ENCODE measurements at regions not wholly inside any gene's neighbourhood (a gene's known extent, or its start where the extent isn't known, plus 50 kb on each side); places are given as distances from the start of the nearest gene placed in this dataset.
A peak's percentile ranks its signal among the peaks of the same experiment; 100 is the strongest.

GRCh38 chr6:71127374-71127773 lies 161.2 kb upstream of the OGFRL1 start:
- Mint-ChIP-seq H3K4me3 (no peak overlapping the region), H3K4me1 (no peaks in the 10 kb centered on the region), H3K9me3 (peaks cover 0 to 6% of the 10 kb centered on the region in 2 donors), H3K27me3 (no peaks in the 10 kb centered on the region), H3K27ac (no peak overlapping the region)
- ATAC-seq (no peak), DNase-seq (no peak)

- Mint-ChIP-seq H3K9me3 (peaks cover 0 to 6% of the 10 kb centered on the region in 2 donors), H3K4me3 (no peak overlapping the region), H3K27ac (no peak overlapping the region), H3K4me1 (no peaks in the 10 kb centered on the region), H3K27me3 (peaks cover 16% of the 10 kb centered on the region)
- DNase-seq, result no peak
- ATAC-seq, result no peak
Observed at GRCh38 chr6:71130277-71130676, 158.3 kb upstream of the OGFRL1 start.

DNA sequence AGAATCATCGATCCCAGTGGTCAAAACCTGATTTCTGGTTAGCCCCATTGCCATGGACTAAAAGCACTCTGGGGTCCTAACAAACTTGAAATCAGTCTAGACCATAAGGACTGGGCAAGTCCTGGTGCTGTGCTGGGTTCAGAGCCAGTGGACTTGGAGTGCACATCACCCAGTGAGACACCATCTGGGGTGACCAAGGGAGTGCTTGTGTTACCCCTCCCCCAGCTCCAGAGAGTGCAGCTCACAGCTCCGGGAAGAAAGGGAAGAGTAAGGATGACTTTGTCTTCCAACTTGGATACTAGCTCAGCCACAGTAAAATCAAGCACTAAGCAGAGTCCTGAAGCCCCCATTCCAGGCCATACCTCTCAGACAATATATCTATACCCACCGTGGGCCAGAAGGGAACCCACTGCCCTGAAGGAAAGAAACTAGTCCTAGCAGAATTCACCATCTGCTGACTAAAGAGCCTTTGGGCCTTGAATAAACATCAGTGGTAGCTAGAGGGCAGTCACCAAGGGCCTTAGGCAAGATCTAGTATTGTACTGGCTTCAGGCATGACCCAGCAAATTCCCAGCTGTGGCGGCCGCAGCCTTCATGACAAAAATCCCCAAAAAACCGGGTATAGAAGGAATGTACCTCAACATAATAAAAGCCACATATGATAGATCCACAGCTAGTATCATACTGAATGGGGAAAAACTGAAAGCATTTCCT lies 153.5 kb upstream of the OGFRL1 start:
- ATAC-seq (no peak), DNase-seq (no peak)
- no peaks in the 10 kb centered on the region for H3K9me3 Mint-ChIP-seq
- no peaks in the 10 kb centered on the region for H3K4me1 Mint-ChIP-seq
- no peak overlapping the region for H3K27ac Mint-ChIP-seq
- H3K27me3 Mint-ChIP-seq, result peaks cover 34% of the 10 kb centered on the region
- no peak overlapping the region for H3K4me3 Mint-ChIP-seq

- no peak for DNase-seq
- no peak for ATAC-seq
- no peak overlapping the region for H3K27ac Mint-ChIP-seq
Observed at GRCh38 chr6:71137973-71138372, 150.6 kb upstream of the OGFRL1 start.

DNA sequence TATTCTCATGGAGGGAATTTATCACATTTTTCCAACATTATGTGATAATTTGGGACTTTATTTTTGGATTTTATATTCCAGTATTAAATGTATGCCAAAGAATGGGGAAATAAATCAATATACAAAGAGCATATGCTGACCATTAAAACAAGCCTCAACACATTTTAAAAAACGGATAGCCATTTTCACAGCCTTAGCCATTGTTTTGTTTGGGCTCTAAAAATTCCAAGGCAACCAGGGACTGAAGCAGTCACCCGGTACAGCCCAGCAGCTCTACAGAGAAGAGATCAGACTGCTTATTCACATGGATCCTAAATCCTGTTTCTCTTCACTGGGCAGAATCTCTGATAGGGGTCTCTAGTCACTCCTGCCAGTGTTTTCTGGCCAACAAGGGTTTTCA lies 150.2 kb upstream of the OGFRL1 start:
- Mint-ChIP-seq H3K9me3 (peaks cover 0 to 6% of the 10 kb centered on the region in 2 donors), H3K4me1 (no peaks in the 10 kb centered on the region), H3K27ac (no peak overlapping the region), H3K4me3 (no peak overlapping the region), H3K27me3 (peaks cover 34% of the 10 kb centered on the region)
- ATAC-seq (no peak), DNase-seq (no peak)

More at GRCh38 chr6:71137973-71138372, 150.6 kb upstream of the OGFRL1 start:
- Mint-ChIP-seq H3K27me3 (peaks cover 34% of the 10 kb centered on the region), H3K4me3 (no peak overlapping the region), H3K4me1 (no peaks in the 10 kb centered on the region), H3K9me3 (peaks cover 0 to 6% of the 10 kb centered on the region in 2 donors)

DNA sequence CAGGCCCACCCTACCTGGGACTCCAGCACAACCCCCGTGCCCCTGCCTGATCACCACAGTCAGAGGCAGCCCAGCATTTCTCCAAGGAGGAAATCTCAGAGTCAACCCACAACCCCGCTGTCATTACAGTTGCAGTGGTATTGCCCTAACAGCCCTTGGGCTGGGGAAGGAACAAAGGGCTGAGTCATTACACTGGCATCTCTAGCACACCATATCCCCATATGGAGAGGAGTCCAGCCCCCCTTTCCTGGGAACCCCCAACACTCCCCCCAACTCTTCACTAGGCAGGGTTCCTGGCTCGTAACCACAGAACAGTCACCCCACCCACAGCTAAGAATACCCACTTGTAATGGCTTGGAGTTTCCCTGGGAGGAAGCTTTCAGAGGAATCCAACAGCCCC lies 149.4 kb upstream of the OGFRL1 start:
- ATAC-seq (no peak), DNase-seq (no peak)
- H3K9me3 Mint-ChIP-seq, result peaks cover 0 to 6% of the 10 kb centered on the region in 2 donors
- H3K27ac Mint-ChIP-seq, result no peak overlapping the region
- peaks cover 28% of the 10 kb centered on the region for H3K27me3 Mint-ChIP-seq
- no peak overlapping the region for H3K4me3 Mint-ChIP-seq
- H3K4me1 Mint-ChIP-seq, result no peaks in the 10 kb centered on the region

DNA sequence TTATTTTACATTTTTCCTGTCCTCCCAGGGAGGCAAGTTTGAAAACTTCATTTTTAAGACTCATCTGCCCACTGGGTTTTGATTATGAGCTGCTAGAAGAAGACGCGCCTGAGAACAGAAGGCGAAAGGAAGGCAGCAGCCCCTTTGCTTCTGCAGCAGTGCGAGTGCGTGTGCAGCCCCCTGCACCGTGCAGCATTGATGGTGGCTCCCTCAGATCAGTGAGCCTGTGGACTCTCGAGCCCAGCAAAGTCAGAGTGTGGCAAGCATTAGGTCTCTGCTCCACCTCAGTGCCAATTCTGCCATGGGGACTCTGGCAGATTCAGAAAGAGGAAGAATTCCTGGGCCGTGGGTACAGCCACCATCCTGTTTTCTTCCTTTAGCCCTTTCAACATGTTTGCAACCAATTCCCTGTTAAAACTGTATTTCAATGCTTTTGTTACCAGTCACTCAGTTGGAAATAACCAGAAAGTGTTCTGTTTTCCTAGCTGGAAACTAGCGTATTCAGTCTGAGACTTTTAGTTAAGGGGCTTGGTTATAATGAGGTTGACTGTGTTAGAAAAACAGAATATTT lies 134.8 kb upstream of the OGFRL1 start:
- no peak for DNase-seq
- H3K4me1 Mint-ChIP-seq, result no peaks in the 10 kb centered on the region
- ATAC-seq, result no peak

GRCh38 chr6:71157345-71157744 lies 131.3 kb upstream of the OGFRL1 start:
- ATAC-seq (no peak), DNase-seq (no peak)
- Mint-ChIP-seq H3K27ac (peak overlapping the region in 1 of 2 donors; percentile 27), H3K27me3 (peaks cover 9% of the 10 kb centered on the region), H3K4me1 (no peaks in the 10 kb centered on the region), H3K4me3 (no peak overlapping the region), H3K9me3 (no peaks in the 10 kb centered on the region)

More for the DNA sequence above, 134.8 kb upstream of the OGFRL1 start:
- Mint-ChIP-seq H3K9me3 (no peaks in the 10 kb centered on the region), H3K4me3 (no peak overlapping the region), H3K27ac (no peak overlapping the region), H3K27me3 (peaks cover 9% of the 10 kb centered on the region)

GRCh38 chr6:71164890-71165289 lies 123.7 kb upstream of the OGFRL1 start:
- H3K9me3 Mint-ChIP-seq, result no peaks in the 10 kb centered on the region
- H3K4me3 Mint-ChIP-seq, result no peak overlapping the region
- ATAC-seq, result no peak
- no peaks in the 10 kb centered on the region for H3K27me3 Mint-ChIP-seq
- no peak for DNase-seq
- no peaks in the 10 kb centered on the region for H3K4me1 Mint-ChIP-seq
- no peak overlapping the region for H3K27ac Mint-ChIP-seq

DNA sequence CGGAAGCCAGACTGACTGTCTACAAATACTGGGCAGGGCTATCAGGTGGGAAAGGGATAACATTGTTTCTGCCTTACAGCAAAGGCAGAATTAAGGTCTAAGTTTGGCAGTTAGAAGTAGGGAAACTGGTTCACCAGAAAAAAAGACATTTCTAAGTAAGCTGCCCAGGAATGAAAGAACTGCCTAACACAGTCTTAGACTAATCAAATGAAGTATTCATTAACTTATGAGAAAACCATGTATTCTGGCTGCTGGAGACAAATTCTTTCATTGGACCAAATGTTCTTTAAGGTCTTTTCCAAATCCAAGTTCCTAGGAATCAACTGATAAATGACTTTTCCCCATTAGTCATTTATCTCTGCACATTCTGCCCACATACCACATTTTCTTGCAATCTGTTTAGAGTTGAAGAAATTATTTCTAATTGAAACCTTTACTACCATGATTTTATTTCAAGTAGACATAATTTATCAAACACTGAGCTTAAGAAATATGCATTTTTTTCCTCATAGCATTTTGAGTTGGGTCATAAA lies 120.3 kb upstream of the OGFRL1 start:
- ATAC-seq, result no peak
- H3K27ac Mint-ChIP-seq, result no peak overlapping the region
- H3K27me3 Mint-ChIP-seq, result peaks cover under 1% of the 10 kb centered on the region
- no peak overlapping the region for H3K4me3 Mint-ChIP-seq
- DNase-seq, result no peak
- H3K9me3 Mint-ChIP-seq, result no peaks in the 10 kb centered on the region
- no peaks in the 10 kb centered on the region for H3K4me1 Mint-ChIP-seq

DNA sequence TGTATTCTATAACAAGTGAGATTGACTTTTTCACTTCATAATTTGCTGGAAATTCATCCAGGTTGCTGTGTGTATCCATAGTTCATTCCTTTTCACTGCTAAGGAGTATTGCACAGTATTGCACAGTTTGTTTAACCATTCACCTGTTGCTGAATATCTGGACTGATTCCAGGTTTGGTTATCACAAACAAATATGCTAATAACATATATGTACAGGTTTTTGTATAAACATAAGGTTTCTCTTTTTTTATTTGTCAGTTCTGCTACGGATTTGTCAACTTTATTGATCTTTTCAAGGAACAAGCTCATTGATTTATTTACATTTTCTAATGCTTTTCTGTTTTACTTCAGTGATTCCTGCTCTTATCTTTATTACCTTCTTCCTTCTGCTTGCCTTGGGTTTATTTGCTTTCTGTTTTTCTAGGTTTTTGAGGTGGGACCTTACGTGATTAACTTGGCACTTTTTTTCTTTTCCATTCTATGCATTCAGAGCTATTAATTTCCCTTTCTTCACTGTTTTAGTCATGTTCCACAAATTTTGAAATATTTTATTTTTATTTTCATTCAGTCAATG lies 117.0 kb upstream of the OGFRL1 start:
- Mint-ChIP-seq H3K27ac (no peak overlapping the region), H3K4me3 (no peak overlapping the region), H3K4me1 (no peaks in the 10 kb centered on the region), H3K9me3 (no peaks in the 10 kb centered on the region), H3K27me3 (peaks cover 7% of the 10 kb centered on the region)
- no peak for DNase-seq
- ATAC-seq, result no peak

DNA sequence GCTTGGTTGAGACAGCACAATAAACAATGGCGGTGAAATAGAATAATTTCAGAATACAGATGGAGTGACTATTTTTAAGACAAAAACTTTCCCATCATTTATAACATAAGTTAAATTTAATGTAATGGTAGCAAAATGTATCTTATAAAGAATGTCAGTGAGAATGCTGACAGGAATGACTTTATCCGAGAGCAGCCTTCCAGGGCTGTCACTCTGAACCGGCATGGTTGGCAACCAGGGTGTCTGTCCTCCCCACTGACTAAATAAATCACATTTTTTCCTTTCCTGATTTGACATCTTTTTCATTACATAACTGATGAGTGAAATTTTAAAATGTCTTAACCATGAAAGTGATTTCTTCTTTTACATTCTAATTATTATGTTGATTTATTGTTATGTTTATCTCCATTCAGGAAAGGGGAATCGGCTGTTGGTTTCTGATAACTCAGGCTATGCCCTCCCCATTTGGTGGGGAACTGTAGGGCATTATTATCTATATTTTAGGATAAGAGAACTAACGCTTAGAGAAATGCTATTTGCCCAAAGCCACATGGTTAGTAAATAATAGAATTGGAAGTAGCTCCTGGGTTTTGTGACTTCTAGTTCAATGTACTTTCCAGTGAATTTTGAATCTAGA lies 109.2 kb upstream of the OGFRL1 start:
- H3K27me3 Mint-ChIP-seq, result peaks cover 39% of the 10 kb centered on the region
- no peak overlapping the region for H3K27ac Mint-ChIP-seq
- no peak overlapping the region for H3K4me3 Mint-ChIP-seq
- ATAC-seq (no peak), DNase-seq (no peak)
- H3K4me1 Mint-ChIP-seq, result no peaks in the 10 kb centered on the region
- no peaks in the 10 kb centered on the region for H3K9me3 Mint-ChIP-seq

DNA sequence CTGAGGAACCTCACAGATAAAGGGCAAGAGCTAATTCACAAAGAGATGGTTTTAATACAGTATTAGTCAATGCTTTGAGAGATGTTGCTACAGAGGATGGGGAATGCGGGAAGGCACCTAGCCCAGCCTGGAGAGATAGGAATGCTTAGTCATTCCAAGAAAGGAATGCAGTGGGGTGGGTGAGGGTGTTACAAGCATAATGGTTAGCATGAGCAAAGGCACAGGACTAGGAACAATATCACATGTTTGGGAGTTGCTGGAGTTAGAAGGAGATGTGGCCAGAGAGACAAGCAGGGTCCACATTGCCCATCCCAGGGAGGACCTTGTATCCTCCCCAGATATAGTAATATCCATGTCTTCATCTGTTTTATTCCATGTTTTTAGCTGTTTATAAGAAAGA lies 107.0 kb upstream of the OGFRL1 start:
- Mint-ChIP-seq H3K4me3 (no peak overlapping the region), H3K4me1 (no peaks in the 10 kb centered on the region), H3K9me3 (no peaks in the 10 kb centered on the region), H3K27me3 (peaks cover 39% of the 10 kb centered on the region), H3K27ac (no peak overlapping the region)
- no peak for ATAC-seq
- no peak for DNase-seq

GRCh38 chr6:71187141-71187540 lies 101.5 kb upstream of the OGFRL1 start:
- peak; percentile 23 for ATAC-seq
- H3K27ac Mint-ChIP-seq, result no peak overlapping the region
- no peak overlapping the region for H3K4me3 Mint-ChIP-seq
- no peak for DNase-seq
- H3K4me1 Mint-ChIP-seq, result no peaks in the 10 kb centered on the region
- peaks cover 20% of the 10 kb centered on the region for H3K27me3 Mint-ChIP-seq
- no peaks in the 10 kb centered on the region for H3K9me3 Mint-ChIP-seq

DNA sequence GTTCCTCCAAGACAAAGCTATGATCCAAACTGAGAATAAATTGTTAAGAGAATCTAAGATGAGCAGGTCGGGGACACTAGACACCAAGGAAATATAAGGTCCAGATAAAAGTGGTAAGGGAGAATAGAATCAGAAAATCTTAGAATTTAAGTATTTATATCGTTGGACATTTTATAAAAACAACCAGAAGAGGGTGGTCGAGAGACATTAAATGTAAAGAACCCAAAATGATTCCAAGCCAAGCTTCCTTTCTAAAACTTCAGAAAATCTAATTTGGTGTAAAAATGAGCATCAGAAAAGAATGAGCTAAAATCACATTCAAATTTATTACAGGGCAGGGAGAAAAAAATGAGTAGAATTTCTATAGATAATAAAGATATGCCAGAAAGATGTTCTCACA lies 97.8 kb upstream of the OGFRL1 start:
- H3K4me3 Mint-ChIP-seq, result no peak overlapping the region
- no peaks in the 10 kb centered on the region for H3K4me1 Mint-ChIP-seq
- ATAC-seq, result no peak
- no peaks in the 10 kb centered on the region for H3K27me3 Mint-ChIP-seq
- no peaks in the 10 kb centered on the region for H3K9me3 Mint-ChIP-seq
- H3K27ac Mint-ChIP-seq, result no peak overlapping the region
- DNase-seq, result no peak

- no peaks in the 10 kb centered on the region for H3K9me3 Mint-ChIP-seq
- H3K4me3 Mint-ChIP-seq, result no peak overlapping the region
- no peaks in the 10 kb centered on the region for H3K27me3 Mint-ChIP-seq
- no peak for ATAC-seq
- H3K27ac Mint-ChIP-seq, result no peak overlapping the region
- no peaks in the 10 kb centered on the region for H3K4me1 Mint-ChIP-seq
- DNase-seq, result no peak
Observed at GRCh38 chr6:71194724-71195123, 93.9 kb upstream of the OGFRL1 start.

All from stimulated activated naive CD8-positive, alpha-beta T cell treated with anti-CD3 and anti-CD28 coated beads, Interleukin-15, amount 100 ng/mL, for 72 hours (primary cell).